ENCODE measurements at regions not wholly inside any gene's neighbourhood (a gene's known extent, or its start where the extent isn't known, plus 50 kb on each side); places are given as distances from the start of the nearest gene placed in this dataset.

- CTCF ChIA-PET, result interaction anchor here (0.6 to 1.8 kb wide), 3 partner anchors 25 to 314 kb away, joined by 4 to 10 read pairs (median 7); no protein-coding TSS in a partner anchor
- TF ChIP-seq CTCF (IDR thresholded peaks at IDR 0.05; ENCODE audit: unreplicated experiment), result no peak
- intact Hi-C loops (cut with micrococcal nuclease), result no loop called here
- BruUV-seq (replicated peaks), result no TSS peak
- H3K4me3 Mint-ChIP-seq (ENCODE audit: unreplicated experiment), result no peak overlapping the region
- DNase-seq (ENCODE audit: unreplicated experiment), result peak; percentile 57
- POLR2A ChIA-PET, result interaction anchor here (0.5 to 3.5 kb wide), 10 partner anchors 15 to 193 kb away, joined by 3 to 28 read pairs (median 4); no protein-coding TSS in a partner anchor
- peak overlapping the region; percentile 86 for H3K27ac Mint-ChIP-seq (ENCODE audit: low read depth, unreplicated experiment)
- H3K36me3 Mint-ChIP-seq (ENCODE audit: insufficient read depth, unreplicated experiment), result no peaks in the 10 kb centered on the region
- peaks cover 54% of the 10 kb centered on the region for H3K4me1 Mint-ChIP-seq (ENCODE audit: insufficient read depth, unreplicated experiment)
- no peaks in the 10 kb centered on the region for H3K27me3 Mint-ChIP-seq (ENCODE audit: insufficient read depth, unreplicated experiment)
- H3K9me3 Mint-ChIP-seq (ENCODE audit: unreplicated experiment), result peaks cover 10% of the 10 kb centered on the region
These were observed 190.2 kb upstream of the HMGA2 start for GRCh38 chr12:65634061-65634460.

GRCh38 chr12:65634626-65635331, 189.5 kb upstream of the HMGA2 start:
- POLR2A ChIA-PET, result interaction anchor here (0.5 to 3.5 kb wide), 15 partner anchors 14 to 482 kb away, joined by 3 to 28 read pairs (median 3); partner anchors contain the start of gene HMGA2
- Mint-ChIP-seq H3K27ac (ENCODE audit: low read depth, unreplicated experiment) (peak overlapping the region; percentile 86), H3K27me3 (ENCODE audit: insufficient read depth, unreplicated experiment) (no peaks in the 10 kb centered on the region), H3K4me1 (ENCODE audit: insufficient read depth, unreplicated experiment) (peaks cover 53% of the 10 kb centered on the region), H3K4me3 (ENCODE audit: unreplicated experiment) (no peak overlapping the region), H3K36me3 (ENCODE audit: insufficient read depth, unreplicated experiment) (no peaks in the 10 kb centered on the region), H3K9me3 (ENCODE audit: unreplicated experiment) (peaks cover 3% of the 10 kb centered on the region)
- CTCF ChIA-PET, result interaction anchor here (0.8 to 1.8 kb wide), 4 partner anchors 15 to 76 kb away, joined by 3 to 10 read pairs (median 5); no protein-coding TSS in a partner anchor
- intact Hi-C loops (cut with micrococcal nuclease), result loop anchor here (1.0 kb wide), 1 partner anchor 32 kb away; no protein-coding TSS in a partner anchor
- DNase-seq (ENCODE audit: unreplicated experiment), result peak; percentile 28
- no TSS peak for BruUV-seq (replicated peaks)
- no peak for TF ChIP-seq CTCF (IDR thresholded peaks at IDR 0.05; ENCODE audit: unreplicated experiment)

- Mint-ChIP-seq H3K4me1 (ENCODE audit: insufficient read depth, unreplicated experiment) (peaks cover 43% of the 10 kb centered on the region), H3K27ac (ENCODE audit: low read depth, unreplicated experiment) (no peak overlapping the region), H3K4me3 (ENCODE audit: unreplicated experiment) (no peak overlapping the region), H3K27me3 (ENCODE audit: insufficient read depth, unreplicated experiment) (no peaks in the 10 kb centered on the region), H3K36me3 (ENCODE audit: insufficient read depth, unreplicated experiment) (no peaks in the 10 kb centered on the region), H3K9me3 (ENCODE audit: unreplicated experiment) (peaks cover under 1% of the 10 kb centered on the region)
- intact Hi-C loops (cut with micrococcal nuclease), result no loop called here
- no peak for TF ChIP-seq CTCF (IDR thresholded peaks at IDR 0.05; ENCODE audit: unreplicated experiment)
- DNase-seq (ENCODE audit: unreplicated experiment), result no peak
- POLR2A ChIA-PET, result interaction anchor here (1.2 to 3.5 kb wide), 2 partner anchors 12 to 28 kb away, joined by 3 to 28 read pairs; no protein-coding TSS in a partner anchor
- BruUV-seq (replicated peaks), result no TSS peak
- CTCF ChIA-PET, result interaction anchor here (1.6 kb wide), 1 partner anchor 12 kb away, joined by 3 read pairs; no protein-coding TSS in a partner anchor
These were observed 187.8 kb upstream of the HMGA2 start for GRCh38 chr12:65636436-65636835.

- no peak for TF ChIP-seq CTCF (IDR thresholded peaks at IDR 0.05; ENCODE audit: unreplicated experiment)
- no peaks in the 10 kb centered on the region for H3K36me3 Mint-ChIP-seq (ENCODE audit: insufficient read depth, unreplicated experiment)
- H3K9me3 Mint-ChIP-seq (ENCODE audit: unreplicated experiment), result peaks cover 8% of the 10 kb centered on the region
- H3K4me3 Mint-ChIP-seq (ENCODE audit: unreplicated experiment), result no peak overlapping the region
- no TSS peak for BruUV-seq (replicated peaks)
- intact Hi-C loops (cut with micrococcal nuclease), result no loop called here
- no peak overlapping the region for H3K27ac Mint-ChIP-seq (ENCODE audit: low read depth, unreplicated experiment)
- ChIA-PET CTCF (interaction anchor here (1.6 kb wide), 1 partner anchor 11 kb away, joined by 3 read pairs; no protein-coding TSS in a partner anchor), POLR2A (interaction anchor here (0.6 to 3.5 kb wide), 2 partner anchors 12 to 19 kb away, joined by 3 to 28 read pairs; no protein-coding TSS in a partner anchor)
- H3K27me3 Mint-ChIP-seq (ENCODE audit: insufficient read depth, unreplicated experiment), result no peaks in the 10 kb centered on the region
- DNase-seq (ENCODE audit: unreplicated experiment), result no peak
- H3K4me1 Mint-ChIP-seq (ENCODE audit: insufficient read depth, unreplicated experiment), result peaks cover 43% of the 10 kb centered on the region
These were observed 187.1 kb upstream of the HMGA2 start for GRCh38 chr12:65637150-65637549.
